GM21723 (cell line): ENCODE measurements at regions not wholly inside any gene's neighbourhood (a gene's known extent, or its start where the extent isn't known, plus 50 kb on each side); places are given as distances from the start of the nearest gene placed in this dataset.
A peak's percentile ranks its signal among the peaks of the same experiment; 100 is the strongest.
"Not testable (repeated sequence)": the region's sequence is repeated elsewhere in the genome, so short reads cannot be mapped to it uniquely, and the experiment has no call there.

ENCODE experiments used
- ATAC-seq: cut with Tn5 transposase; IDR thresholded peaks from one replicate; pipeline ENCODE4 v1.9.1; 2021; ENCODE audit warnings: mild to moderate bottlenecking, moderate library complexity; ENCODE audit not compliant: unreplicated experiment

DNA sequence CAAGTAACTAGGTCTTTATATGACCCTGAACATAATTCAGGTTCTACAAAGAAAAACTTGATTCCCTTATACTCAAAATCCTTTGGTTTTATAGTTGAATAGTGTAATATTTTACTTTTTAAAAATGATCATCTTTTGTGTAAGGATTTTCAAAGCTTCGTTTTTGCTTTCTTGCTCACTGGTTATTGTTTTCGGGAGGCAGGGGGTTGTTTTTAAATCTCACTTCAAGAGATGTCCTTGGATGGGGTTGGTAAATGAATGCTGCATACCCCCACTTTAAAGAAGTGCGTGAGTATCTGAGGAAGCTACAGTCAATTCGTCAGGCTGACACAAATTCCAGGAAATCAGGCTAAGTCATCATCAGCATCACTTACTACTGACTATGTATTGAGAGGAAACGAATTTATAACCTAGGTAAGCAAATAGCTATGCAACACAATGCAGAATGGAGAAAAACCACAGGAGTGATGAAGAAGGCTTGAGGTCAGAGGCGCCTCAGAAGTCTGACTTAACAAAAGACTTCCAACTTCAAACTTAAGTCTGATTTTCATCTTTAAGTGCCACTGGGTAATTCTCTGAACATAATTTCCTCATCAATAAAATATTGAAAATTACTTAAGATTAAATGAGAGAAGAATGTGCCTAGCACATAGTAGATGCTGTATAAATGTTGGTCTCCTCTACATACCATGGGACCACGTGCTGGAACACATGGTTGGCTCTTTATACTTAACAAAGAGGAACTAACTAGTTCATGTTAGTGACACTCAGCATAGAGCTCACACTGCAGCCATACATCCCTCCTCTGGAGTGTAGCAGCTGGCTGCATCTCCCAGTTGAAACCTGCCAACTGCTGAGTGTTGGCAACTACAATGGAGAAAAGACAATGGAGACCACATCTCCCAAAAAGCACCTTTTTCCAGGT is 106.0 kb upstream of the KIF2A start:
- no peak for ATAC-seq

DNA sequence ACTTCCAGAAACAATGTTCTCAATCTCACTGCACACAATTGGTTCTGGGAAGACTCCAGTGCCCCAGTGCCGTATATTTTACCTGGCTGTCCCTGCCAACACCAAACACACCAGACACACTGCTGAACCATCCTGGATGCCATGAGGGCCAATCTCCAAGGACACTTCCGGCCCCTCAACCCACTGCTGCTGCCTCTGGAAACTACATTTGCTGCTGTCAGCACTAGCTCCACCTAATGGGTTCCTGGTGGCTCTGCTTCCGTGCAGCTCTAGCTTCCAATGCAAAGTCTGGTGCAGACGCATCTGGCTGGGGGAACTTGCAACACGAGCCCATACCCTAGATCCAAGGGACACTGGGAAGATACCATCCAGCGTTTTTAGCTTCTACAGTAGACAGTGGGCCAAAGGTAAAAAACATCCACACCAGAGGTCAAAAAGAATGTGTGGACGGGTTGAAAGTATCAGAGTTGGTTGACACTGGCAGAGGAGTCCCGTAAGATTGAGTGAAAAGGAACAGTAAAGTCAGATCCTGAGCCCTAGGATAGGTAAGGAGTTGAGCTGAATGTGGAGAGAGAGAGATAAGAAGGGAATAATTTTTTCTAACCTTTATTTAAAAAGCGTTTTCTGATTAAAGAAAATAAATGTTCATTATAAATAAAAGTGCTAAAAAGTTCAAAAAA is 99.7 kb upstream of the KIF2A start:
- no peak for ATAC-seq

DNA sequence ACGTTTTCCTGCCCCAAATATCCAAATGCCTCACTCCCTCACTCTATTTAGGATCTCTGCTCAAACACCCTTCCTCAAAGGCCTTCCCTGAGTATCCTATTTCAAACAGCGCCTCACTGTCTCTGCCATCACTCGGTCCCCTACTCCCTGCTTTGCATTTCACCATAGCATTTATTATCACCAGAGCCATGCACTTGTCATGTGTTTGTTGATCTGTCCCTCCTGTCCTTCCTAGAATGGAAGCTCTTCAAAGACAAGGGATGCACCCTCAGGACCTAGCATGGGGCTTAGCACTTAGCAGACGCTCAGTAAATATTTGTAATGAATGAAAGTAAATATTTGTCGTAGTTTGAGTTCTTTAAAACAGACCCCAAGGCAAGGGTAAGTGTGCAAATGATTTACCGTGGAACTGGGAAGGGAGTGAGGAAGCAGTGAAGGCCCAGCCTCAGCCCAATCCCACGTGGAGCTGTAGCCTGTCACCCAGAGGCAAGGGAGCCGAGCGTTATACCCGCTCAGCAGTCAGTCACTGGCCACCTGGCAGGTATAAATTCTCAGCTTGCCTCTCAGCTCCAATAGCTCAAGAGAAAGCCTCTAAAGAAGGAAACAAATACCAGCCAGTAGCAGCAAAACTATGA is 97.7 kb upstream of the KIF2A start:
- ATAC-seq, result no peak

DNA sequence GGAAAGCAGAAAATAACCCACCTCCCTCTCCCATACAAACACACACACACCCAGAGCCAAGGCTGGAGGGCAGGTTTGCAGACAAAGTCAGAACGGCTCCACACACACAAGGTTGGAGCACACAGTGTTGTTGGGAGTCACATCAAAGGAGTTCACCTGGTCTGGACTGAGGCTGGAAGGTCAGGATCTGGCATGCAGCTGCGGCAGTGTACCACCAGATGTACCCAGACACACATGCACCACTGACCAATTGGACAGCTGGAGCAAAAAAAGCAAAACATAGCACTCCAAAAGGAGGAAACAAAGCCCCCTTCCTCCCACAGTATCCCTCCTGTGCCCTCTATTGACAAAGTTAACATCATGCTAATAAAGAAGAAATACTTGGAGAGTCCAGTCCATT is 94.6 kb upstream of the KIF2A start:
- no peak for ATAC-seq

DNA sequence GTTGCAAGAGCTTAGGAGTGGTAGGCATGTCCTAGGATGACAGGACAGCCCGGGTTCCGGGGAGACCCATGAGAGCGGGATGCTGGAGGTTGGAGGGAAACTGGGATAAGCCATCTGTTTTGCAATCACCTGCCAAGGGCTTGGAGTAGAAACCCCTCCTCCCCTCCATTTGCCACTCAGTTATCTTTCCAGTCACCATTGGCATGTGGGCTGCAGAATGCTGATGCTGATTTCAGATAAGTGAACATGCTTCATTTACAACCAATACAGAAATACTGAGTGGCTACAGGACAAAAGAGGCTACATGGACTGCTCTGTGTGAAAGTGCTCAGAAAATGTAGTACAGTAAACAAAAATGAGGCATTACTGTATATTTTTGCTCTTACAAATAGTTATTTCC is 93.4 kb upstream of the KIF2A start:
- ATAC-seq, result no peak

DNA sequence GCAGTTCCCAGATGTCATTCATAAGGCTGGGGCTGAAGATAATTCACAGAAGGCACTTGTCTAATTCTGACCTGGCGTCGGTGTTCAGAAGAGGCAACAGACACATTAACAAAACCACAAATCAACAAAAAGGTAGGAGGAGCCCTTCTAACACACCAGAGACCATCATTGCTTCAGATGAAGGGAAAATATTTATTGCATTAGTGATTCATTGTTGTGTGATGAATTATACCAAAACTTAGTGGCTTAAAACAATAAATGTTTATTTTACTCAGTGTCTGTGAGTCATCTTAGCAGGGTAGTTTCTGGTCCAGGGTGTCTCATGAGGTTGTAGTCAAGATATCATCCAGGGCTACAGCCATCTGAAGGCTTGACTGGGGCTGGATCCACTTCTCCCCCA is 91.3 kb upstream of the KIF2A start:
- no peak for ATAC-seq

DNA sequence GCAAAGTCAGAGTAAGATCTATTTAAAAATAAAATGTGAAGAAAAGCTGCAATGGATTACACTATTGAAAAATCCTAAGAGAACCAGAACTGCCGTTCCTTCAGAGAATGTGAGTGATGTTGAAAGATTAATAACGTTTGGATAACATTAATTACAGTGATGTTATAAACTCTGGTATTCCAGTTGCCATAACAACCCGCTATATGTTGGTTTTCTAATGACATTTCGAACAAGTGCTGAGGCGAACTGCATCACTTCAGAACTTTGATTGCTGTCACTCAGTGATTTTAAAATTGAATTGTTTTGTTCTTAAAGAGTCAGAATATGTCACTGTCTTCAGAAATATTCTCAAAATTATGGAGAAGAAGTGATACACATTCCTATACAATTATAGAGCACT is 89.4 kb upstream of the KIF2A start:
- ATAC-seq, result not testable (repeated sequence)

DNA sequence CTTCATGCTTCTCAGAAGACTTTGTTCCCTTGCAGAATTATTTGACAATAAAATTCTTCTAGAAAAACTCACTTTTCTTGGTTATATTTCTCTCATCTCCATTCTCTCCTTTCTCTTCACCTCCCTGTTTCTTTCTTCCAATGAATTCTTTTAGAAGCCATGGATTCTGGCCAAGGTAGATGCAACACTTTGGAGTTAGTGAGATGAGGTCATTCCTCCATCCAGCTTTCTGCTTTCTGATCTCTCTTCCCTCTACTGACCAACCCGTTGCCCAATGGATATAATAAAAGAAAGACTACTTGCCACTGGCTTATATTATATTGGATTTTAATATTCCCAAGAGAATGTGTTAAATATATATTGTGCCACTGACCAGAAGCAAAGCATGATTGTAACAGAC is 88.9 kb upstream of the KIF2A start:
- not testable (repeated sequence) for ATAC-seq

DNA sequence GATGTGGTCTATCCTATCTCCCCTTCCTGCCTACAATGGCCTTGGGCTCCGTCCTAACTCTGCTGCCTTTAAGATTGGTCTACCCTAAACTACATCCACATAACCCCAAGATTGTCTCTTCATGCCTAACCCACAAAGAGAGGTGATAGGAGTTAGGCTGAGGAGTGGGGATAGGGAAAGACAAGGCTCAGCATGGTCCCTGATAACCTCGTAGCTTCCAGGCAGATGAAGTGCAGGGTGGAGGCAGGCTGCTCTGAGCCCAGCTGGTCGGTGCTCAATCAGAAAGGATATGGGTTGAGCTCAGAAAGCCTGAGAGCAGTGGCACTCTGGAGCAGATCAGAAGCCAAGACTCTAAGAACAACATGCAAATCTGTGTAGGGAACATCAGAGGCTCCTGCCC is 87.1 kb upstream of the KIF2A start:
- ATAC-seq, result not testable (repeated sequence)

DNA sequence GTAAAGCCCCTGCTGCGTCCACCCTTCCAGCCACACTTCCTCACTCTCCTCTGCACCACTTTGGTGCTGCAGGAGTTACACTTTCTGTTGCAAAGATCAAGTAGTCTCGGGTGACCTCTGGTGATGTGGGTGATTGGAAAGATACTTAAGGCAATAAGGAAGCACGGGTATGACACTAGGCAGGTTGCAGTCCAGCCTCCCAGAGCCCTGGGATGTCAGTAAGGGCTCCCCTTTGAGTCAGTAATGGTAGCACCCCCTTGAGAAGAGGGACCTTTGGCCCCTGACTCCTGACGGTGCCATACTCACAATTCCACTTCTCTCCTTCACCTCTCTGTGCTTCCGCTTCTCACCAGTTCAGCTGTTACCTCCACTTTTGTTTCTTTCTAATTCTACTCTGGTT is 84.1 kb upstream of the KIF2A start:
- ATAC-seq, result not testable (repeated sequence)

DNA sequence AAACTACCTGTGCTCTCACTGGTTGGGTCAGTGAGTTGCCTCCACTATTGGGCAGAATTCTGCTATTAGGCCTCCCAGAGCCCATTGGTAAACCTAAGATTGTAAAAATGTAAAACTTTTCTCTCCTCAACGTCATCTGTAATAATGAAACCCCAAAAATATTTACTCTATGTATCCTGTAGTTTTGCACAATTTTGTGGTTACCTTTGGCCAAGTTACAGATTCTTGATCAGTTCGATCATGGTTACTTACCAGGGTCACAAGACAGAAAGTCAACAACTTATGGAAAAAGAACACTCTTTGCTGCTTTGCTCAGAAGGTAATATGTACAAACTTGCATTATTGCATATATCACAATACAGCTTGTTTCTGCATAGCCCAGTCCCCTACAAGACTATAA is 83.7 kb upstream of the KIF2A start:
- ATAC-seq, result not testable (repeated sequence)

DNA sequence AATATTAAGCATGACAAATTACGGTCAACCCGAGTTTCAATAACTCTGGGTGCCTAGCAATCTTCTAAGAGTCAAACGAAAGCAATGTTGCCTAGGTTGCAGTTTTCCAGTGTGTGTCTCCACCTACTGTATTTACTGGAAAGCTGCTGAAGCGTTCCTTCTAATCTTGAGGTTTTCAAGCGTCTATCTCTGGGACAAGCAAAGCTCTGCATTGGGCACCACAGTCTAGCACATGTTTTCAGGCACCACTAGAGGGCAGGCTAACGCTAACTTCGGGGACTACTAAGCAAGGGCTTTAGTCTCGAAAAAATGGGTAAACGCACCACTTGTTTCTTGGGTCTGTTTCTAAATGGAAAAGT is 82.7 kb upstream of the KIF2A start:
- ATAC-seq, result peak; percentile 95

DNA sequence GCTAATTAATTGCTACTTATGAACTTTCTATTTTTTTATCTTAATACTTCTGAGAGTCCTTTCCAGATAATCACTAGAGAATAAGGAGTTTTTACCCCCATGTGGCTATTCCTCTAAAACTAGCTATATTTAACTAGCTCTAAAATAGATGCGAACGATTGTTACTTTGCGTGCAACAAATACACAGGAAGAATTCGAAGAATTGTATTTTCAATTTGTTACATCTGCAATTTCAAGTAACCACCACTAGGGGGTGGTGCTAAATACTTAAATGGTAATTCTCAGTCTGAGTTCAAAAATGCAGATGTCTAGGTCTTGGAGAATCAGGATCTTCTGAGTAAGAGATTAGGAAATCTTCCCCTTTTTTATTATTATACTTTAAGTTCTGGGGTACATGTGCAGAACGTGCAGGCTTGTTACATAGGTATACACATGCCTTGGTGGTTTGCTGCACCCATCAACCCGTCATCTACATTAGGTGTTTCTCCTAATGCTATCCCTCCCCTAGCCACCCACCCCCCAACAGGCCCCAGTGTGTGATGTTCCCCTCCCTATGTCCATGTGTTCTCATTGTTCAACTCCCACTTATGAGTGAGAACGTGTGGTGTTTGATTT is 80.9 kb upstream of the KIF2A start:
- ATAC-seq, result not testable (repeated sequence)

DNA sequence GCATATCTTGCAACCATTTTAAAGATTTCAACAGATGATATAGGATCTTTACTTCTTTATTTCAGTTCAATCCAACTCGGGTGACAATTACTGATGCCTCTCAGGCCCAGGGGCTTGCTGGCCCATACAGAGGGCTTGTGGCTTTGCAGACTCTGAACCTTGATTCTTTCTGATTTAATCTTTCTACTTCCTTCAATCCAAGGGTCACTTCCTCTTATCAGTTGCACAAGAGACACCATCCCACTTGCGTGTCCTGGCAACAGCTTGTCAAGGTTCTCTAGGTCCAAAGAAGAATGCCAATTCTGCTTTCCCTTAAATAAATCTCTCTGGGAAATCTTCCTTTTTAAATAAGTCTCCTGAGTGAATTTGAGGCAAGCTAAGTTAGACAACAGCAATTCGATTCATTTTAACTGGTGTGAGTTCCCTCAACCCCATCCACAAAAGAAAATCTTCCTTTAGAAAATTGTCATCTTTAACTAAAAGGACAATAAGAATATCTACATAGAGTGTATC is 75.1 kb upstream of the KIF2A start:
- ATAC-seq, result not testable (repeated sequence)

DNA sequence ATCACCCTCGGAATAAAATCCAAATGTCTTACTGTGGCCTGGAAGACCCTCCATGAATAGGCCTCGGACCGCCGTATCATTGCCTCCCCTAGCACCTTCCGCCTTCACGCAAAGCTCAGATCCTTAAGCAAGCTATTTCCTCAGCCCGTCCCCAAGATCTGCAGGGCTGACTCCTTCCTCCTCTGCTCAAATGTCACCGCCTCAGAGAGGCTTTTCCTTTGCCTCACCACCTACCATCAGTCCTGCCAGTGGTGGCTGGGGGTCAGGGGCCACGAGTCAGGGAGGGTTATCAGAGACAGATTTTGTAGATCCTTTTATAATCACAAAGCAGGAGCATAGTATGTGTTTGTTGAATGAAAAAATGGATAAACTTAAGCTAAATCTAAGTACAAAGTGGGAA is 74.4 kb upstream of the KIF2A start:
- ATAC-seq, result no peak

DNA sequence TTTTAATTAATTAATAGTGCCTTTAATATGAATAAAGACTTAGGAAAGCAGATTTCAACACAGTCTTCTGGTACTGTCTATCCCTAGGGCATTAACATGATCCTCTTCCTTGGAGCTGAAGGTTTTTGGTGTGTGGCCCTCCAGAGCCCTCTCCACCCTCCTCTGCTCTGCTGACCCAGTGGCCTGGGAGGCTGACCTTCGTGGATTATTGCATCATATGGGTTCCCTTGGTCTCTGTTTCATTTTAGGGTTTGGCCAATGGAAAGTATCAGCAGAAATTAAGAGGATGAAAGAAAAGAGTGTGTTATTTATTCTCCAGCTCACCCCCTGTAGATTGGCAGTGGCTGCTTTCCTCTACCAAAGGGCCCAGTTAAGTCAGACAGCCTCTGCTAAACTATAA is 73.8 kb upstream of the KIF2A start:
- not testable (repeated sequence) for ATAC-seq

DNA sequence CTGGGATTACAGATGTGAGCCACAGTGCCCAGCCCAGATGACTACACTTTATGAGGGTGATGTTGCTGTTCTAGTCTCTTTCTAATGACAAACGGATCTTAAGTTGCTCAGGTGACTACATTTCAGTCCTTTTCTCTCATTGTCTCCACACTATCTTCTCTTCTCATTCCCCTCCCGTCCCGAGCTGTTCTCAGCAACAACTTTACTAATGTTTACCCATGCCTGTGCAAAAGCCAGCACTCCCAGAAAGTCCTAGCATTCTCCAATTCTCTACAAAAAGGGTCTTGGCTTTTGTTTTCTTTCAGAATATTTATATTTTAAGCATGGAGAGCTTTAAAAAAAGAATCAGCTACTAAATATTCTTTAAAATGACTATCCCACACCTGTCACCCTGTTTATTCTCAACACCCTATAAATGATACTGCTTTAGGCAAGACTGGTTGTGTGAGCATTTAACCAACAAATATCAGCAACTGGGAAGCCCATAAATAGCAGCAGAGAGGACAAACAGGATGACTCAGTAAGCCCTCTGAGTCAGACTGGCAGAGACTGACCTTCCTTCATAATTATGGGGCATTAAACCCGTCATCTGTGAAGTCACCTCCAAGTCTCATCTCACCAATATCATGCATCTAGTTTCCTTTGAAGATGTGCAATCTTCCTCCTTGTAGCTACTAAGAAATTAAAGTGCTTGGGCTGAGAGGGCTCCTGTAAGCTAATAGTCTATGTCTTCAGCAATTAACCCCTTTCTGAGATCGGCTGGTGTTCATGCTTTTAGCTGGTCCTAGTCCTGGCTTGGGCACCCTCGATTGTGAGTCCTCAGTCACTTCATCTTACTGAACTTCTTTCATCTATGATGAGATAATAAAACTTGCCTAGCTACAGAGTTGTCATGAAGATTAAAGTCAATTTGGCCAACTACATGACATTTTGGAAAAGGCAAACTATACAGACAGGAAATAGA is 72.6 kb upstream of the KIF2A start:
- peak; percentile 47 for ATAC-seq

DNA sequence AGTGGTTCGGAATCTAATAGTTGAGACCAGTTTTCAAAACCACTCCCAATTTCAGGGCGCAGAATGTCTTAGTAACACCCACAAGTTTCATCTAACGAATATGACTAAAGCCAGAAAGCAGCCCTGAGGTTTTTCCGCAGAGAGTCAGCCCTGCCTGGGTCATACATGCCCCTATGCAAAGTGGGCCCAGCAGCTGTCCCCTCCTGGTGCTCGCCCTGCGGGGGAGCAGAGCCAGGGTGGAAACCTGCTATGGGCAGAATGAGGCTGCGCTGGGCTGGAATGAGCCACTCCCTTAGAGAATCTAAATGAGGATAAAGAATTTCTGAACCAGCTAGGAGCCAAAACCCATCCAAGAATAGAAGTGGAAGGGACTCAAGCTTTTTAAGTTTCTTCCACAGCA is 69.4 kb upstream of the KIF2A start:
- peak; percentile 81 for ATAC-seq

DNA sequence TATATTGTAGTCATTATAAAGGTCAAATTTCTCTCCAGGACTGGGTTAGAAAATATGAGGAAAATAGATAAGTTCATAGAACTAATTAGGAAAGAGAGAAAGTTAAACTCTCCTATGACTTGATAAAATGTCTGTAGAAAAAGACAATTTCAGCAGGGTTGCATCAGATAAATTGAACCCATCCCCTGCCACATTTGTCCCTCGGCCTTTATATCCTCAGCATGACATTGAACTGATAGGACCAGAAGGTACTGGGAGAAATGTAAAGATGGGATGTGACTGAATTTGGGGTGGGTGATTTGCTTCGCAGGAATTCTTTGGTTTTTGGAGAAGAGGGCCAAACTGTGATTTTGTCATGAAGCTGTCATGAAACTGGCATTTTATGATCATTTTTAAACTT is 68.1 kb upstream of the KIF2A start:
- ATAC-seq, result not testable (repeated sequence)

DNA sequence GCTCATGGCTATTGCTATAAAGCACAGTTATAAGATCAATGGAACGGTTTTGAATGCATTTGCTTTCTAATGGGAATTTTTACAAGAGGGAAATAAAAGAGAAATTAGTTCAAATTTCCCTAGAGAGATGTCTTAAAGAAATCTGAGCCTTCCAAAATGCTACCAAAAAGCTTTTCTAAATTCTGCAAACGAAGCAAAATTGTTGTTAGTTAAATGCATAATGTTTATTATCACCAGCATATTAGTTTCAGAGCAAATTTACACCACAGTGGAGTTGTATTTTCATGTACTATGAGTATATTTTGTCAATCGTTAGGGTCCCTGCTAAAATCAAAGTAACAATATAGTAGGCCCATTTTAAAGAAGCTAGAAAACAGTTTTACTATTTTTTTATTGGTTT is 67.4 kb upstream of the KIF2A start:
- not testable (repeated sequence) for ATAC-seq
